HepG2 (cell line): ENCODE measurements at regions not wholly inside any gene's neighbourhood (a gene's known extent, or its start where the extent isn't known, plus 50 kb on each side); places are given as distances from the start of the nearest gene placed in this dataset.

Source experiments
- CBX5 ChIP-seq: sonication (generic); formaldehyde crosslinking; IDR thresholded peaks from 2 replicates; pipeline ENCODE4 v1.4.0; 2020; ENCODE audit warnings: missing genetic modification reagents, borderline replicate concordance
- FOXJ3 ChIP-seq: sonication (generic); formaldehyde crosslinking; IDR thresholded peaks from 2 replicates; pipeline ENCODE4 v1.4.0; 2020; ENCODE audit warnings: missing genetic modification reagents, mild to moderate bottlenecking, borderline replicate concordance
- HDAC1 ChIP-seq: sonication (generic); formaldehyde crosslinking; IDR thresholded peaks from 2 replicates; pipeline ENCODE4 v1.5.1; 2020; ENCODE audit warnings: mild to moderate bottlenecking, missing genetic modification reagents
- HINFP ChIP-seq: sonication (generic); formaldehyde crosslinking; IDR thresholded peaks from 2 replicates; pipeline ENCODE4 v1.4.0; 2020; ENCODE audit warnings: low read depth, mild to moderate bottlenecking, missing genetic modification reagents
- IKZF5 ChIP-seq: IDR thresholded peaks from 2 replicates; pipeline ENCODE4 v1.6.1; 2018; ENCODE audit warnings: missing genetic modification reagents, mild to moderate bottlenecking, missing compliant biosample characterization
- MEIS2 ChIP-seq: sonication (generic); formaldehyde crosslinking; IDR thresholded peaks from 2 replicates; pipeline ENCODE4 v1.9.0; 2021; ENCODE audit warnings: mild to moderate bottlenecking, missing genetic modification reagents
- PLRG1 ChIP-seq: fragments of 450-650 bp; conservative IDR thresholded peaks from 2 replicates; pipeline ENCODE4 v1.6.1; 2016
- POLR2G ChIP-seq: fragments of 200-400 bp; formaldehyde crosslinking; IDR thresholded peaks from 2 replicates; pipeline ENCODE4 v1.6.1; 2018; ENCODE audit warnings: mild to moderate bottlenecking, low read depth, low read length, moderate library complexity
- PRDM10 ChIP-seq: sonication (generic); formaldehyde crosslinking; IDR thresholded peaks from 2 replicates; pipeline ENCODE4 v1.4.0; 2020; ENCODE audit warnings: low read depth, missing genetic modification reagents
- RAD21 ChIP-seq: fragments of 450-650 bp; formaldehyde crosslinking; IDR thresholded peaks from 2 replicates; pipeline ENCODE4 v1.5.0; 2020; ENCODE audit warnings: mild to moderate bottlenecking
- SYNCRIP ChIP-seq: fragments of 200-400 bp; formaldehyde crosslinking; IDR thresholded peaks from 2 replicates; pipeline ENCODE4 v1.6.1; 2018; ENCODE audit warnings: mild to moderate bottlenecking, low read depth, low read length; ENCODE audit not compliant: insufficient read depth
- TAF15 ChIP-seq: fragments of 200-400 bp; formaldehyde crosslinking; IDR thresholded peaks from one replicate; pipeline ENCODE4 v1.6.1; 2018; ENCODE audit warnings: mild to moderate bottlenecking, low read depth, low read length; ENCODE audit not compliant: poor library complexity, severe bottlenecking
- TFE3 ChIP-seq: IDR thresholded peaks from 2 replicates; pipeline ENCODE4 v1.6.1; 2016
- TRIM24 ChIP-seq: sonication (generic); formaldehyde crosslinking; IDR thresholded peaks from 2 replicates; pipeline ENCODE4 v1.8.0; 2022; ENCODE audit warnings: mild to moderate bottlenecking, missing genetic modification reagents
- ZBTB3 ChIP-seq: sonication (generic); formaldehyde crosslinking; IDR thresholded peaks from 2 replicates; pipeline ENCODE4 v1.4.0; 2020; ENCODE audit warnings: low read depth, mild to moderate bottlenecking, moderate library complexity, missing genetic modification reagents, borderline replicate concordance
- ZBTB8A ChIP-seq: sonication (generic); formaldehyde crosslinking; IDR thresholded peaks from 2 replicates; pipeline ENCODE4 v1.4.0; 2020; ENCODE audit warnings: mild to moderate bottlenecking, low read depth, missing genetic modification reagents, borderline replicate concordance
- ZFP36L2 ChIP-seq: sonication (generic); formaldehyde crosslinking; IDR thresholded peaks from 2 replicates; pipeline ENCODE4 v1.4.0; 2020; ENCODE audit warnings: missing genetic modification reagents
- ZFY ChIP-seq: sonication (generic); formaldehyde crosslinking; IDR thresholded peaks from 2 replicates; pipeline ENCODE4 v1.4.0; 2020; ENCODE audit warnings: missing genetic modification reagents
- ZNF263 ChIP-seq: sonication (generic); formaldehyde crosslinking; IDR thresholded peaks from 2 replicates; pipeline ENCODE4 v1.4.0; 2020; ENCODE audit warnings: missing genetic modification reagents
- ZNF383 ChIP-seq: sonication (generic); formaldehyde crosslinking; IDR thresholded peaks from 2 replicates; pipeline ENCODE4 v1.4.0; 2020; ENCODE audit warnings: missing genetic modification reagents, mild to moderate bottlenecking, borderline replicate concordance
- ZNF530 ChIP-seq: sonication (generic); formaldehyde crosslinking; IDR thresholded peaks from 2 replicates; pipeline ENCODE4 v1.5.0; 2020; ENCODE audit warnings: low read depth, mild to moderate bottlenecking, missing genetic modification reagents
- ZNF563 ChIP-seq: sonication (generic); formaldehyde crosslinking; IDR thresholded peaks from 2 replicates; pipeline ENCODE4 v1.8.0; 2022; ENCODE audit warnings: mild to moderate bottlenecking, moderate library complexity, missing genetic modification reagents
- ZNF569 ChIP-seq: sonication (generic); formaldehyde crosslinking; IDR thresholded peaks from 2 replicates; pipeline ENCODE4 v1.5.0; 2020; ENCODE audit warnings: mild to moderate bottlenecking, missing genetic modification reagents, moderate library complexity, borderline replicate concordance
- ZNF724P ChIP-seq: sonication (generic); formaldehyde crosslinking; IDR thresholded peaks from 2 replicates; pipeline ENCODE4 v1.8.0; 2022; ENCODE audit warnings: missing genetic modification reagents, borderline replicate concordance

GRCh38 chr13:21837841-21838551 is 167.1 kb downstream of the FGF9 start (continued):
- TF ChIP-seq PRDM10 (CRISPR knock-in tag) (no peak), CBX5 (no peak), ZFY (0 out of 2 replicates have a peak, but pooled peaks have one; percentile 1), FOXJ3 (no peak), ZBTB8A (no peak), RAD21 (CRISPR knock-in tag) (no peak), ZNF263 (CRISPR knock-in tag) (no peak), POLR2G (no peak), ZNF563 (CRISPR knock-in tag) (no peak), TFE3 (no peak), TAF15 (no peak), SYNCRIP (no peak), IKZF5 (CRISPR knock-in tag) (no peak), ZNF724P (CRISPR knock-in tag) (no peak), HDAC1 (CRISPR knock-in tag) (no peak), HINFP (CRISPR knock-in tag) (no peak), ZNF569 (no peak), TRIM24 (no peak), ZFP36L2 (no peak), ZNF530 (CRISPR knock-in tag) (no peak), ZNF383 (CRISPR knock-in tag) (no peak), ZBTB3 (no peak), MEIS2 (CRISPR knock-in tag) (no peak), PLRG1 (no peak)
